ENCODE measurements at regions not wholly inside any gene's neighbourhood (a gene's known extent, or its start where the extent isn't known, plus 50 kb on each side); places are given as distances from the start of the nearest gene placed in this dataset.

DNA sequence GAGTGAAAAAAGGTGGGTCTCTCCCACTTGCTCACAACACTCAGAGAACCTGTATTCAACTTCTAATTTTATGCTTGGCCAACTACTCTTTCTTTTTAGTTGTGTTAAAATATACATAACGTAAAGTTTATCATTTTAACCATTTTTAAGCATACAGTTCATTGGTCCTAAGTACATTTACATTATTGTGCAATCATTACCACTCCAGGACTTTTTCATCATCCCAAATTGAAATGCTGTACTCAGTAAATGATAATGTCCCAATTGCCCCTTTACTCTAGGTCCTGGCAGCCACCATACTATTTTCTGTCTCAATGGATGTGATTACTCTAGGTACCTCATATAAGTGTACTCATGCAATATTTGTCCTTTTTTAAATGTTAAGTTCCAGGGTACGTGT lies 212.3 kb upstream of the PLXNA2 start:
- no peak for TF ChIP-seq EZH2phosphoT487 (IDR thresholded peaks at IDR 0.05; ENCODE audit: insufficient read depth, low read depth)
- no peak for TF ChIP-seq EZH2 (IDR thresholded peaks at IDR 0.05; ENCODE audit: insufficient read depth, poor library complexity, severe bottlenecking)
